ENCODE measurements at regions not wholly inside any gene's neighbourhood (a gene's known extent, or its start where the extent isn't known, plus 50 kb on each side); places are given as distances from the start of the nearest gene placed in this dataset.

DNA sequence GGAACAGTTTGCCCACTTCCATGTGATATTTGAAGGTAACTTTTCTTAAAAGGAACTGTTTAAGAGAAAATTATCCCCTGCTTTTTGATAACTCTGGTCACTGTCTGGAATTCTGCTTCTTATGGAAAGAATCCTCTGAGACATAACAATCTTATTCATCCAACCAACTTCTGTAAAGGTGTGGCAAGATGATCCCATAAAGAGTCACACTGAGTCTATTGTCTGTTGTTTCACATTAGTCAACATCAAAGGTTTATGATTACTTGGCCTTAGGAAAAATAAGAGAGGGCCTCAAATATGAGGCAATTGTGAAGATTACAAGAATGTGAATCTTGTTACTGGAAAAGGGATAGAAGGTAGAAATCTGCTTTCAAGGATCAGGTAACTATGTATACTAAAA is 88.0 kb upstream of the MAGEB18 start:
- no peak overlapping the region for H3K4me3 ChIP-seq (ENCODE audit: low read depth, low read length)
- TF ChIP-seq, protein P1, sequence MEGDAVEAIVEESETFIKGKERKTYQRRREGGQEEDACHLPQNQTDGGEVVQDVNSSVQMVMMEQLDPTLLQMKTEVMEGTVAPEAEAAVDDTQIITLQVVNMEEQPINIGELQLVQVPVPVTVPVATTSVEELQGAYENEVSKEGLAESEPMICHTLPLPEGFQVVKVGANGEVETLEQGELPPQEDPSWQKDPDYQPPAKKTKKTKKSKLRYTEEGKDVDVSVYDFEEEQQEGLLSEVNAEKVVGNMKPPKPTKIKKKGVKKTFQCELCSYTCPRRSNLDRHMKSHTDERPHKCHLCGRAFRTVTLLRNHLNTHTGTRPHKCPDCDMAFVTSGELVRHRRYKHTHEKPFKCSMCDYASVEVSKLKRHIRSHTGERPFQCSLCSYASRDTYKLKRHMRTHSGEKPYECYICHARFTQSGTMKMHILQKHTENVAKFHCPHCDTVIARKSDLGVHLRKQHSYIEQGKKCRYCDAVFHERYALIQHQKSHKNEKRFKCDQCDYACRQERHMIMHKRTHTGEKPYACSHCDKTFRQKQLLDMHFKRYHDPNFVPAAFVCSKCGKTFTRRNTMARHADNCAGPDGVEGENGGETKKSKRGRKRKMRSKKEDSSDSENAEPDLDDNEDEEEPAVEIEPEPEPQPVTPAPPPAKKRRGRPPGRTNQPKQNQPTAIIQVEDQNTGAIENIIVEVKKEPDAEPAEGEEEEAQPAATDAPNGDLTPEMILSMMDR (IDR thresholded peaks at IDR 0.05; ENCODE audit: borderline replicate concordance, insufficient read depth, low read depth, low read length), result no peak

DNA sequence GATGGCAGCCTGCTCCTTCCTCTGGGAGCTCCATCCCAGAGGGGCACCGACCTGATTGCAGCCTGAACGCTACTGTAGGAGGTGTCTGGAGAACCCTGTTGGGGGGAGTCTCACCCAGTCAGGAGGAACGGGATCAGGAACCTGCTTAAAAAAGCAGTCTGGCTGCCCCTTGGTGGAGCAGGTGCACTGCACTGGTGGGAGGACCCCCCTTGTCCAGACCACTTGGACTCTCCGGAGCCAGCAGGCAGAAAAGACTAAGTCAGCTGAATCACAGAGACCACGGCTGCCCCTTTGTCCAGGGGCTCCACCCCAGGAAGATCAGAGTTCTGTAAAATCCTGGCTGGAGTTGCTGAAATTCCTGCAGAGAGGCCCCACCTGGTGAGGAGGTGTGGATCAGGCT is 67.3 kb upstream of the MAGEB18 start:
- H3K4me3 ChIP-seq (ENCODE audit: low read depth, low read length), result no peak overlapping the region
- TF ChIP-seq, protein P1 (IDR thresholded peaks at IDR 0.05; ENCODE audit: borderline replicate concordance, insufficient read depth, low read depth, low read length), result no peak

DNA sequence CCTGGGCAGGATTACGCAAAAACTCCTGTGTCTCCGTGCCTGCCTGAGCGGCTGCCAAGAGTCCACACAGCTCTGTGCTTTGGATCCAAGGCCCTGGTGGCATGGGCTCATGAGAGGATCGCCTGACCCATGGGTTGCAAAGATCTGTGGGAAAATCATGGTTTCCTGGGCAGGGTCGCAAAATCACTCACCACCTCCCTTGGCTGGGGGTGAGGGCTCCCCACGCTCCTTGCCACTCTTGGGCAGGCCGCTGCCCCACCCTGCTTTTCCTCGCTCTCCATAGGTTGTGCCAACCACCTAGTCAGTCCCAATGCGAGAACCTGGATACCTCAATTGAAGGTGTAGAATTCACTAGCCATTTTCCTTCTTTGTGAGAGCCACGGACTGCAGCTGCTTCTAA is 66.5 kb upstream of the MAGEB18 start:
- TF ChIP-seq, protein P1 (IDR thresholded peaks at IDR 0.05; ENCODE audit: borderline replicate concordance, insufficient read depth, low read depth, low read length), result no peak

DNA sequence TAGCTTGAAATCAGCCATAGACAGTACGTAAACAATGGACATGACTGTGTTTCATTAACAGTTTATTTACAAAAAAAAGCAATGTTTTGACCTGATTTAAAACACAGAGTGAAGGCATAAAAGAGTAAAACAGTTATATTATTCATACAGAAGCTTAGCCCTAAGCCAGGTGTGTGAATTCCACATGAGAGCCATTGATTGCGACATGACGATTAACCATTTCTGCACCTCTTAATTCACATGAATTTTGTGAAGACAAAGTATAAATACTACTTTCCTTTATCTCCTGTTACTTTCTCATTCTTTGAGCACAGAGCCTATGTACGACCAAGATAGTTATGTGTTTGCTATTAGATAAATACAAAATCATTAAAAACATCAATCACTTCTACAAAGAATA is 55.0 kb upstream of the MAGEB18 start:
- TF ChIP-seq, protein P1 (IDR thresholded peaks at IDR 0.05; ENCODE audit: borderline replicate concordance, insufficient read depth, low read depth, low read length), result no peak
- no peak overlapping the region for H3K4me3 ChIP-seq (ENCODE audit: low read depth, low read length)

More for the DNA sequence above, 66.5 kb upstream of the MAGEB18 start:
- no peak overlapping the region for H3K4me3 ChIP-seq (ENCODE audit: low read depth, low read length)
